Right lung (tissue), 2 donors: ENCODE measurements at regions not wholly inside any gene's neighbourhood (a gene's known extent, or its start where the extent isn't known, plus 50 kb on each side); places are given as distances from the start of the nearest gene placed in this dataset.

ENCODE experiments used
- DNase-seq, 2 donors: peaks; one replicate each; pipeline ENCODE4 v3.0.0-alpha.2; 2013

- peak; percentile 54 to 59 for DNase-seq
Observed at GRCh38 chr2:5482929-5483331, 209.3 kb upstream of the SOX11 start.

DNA sequence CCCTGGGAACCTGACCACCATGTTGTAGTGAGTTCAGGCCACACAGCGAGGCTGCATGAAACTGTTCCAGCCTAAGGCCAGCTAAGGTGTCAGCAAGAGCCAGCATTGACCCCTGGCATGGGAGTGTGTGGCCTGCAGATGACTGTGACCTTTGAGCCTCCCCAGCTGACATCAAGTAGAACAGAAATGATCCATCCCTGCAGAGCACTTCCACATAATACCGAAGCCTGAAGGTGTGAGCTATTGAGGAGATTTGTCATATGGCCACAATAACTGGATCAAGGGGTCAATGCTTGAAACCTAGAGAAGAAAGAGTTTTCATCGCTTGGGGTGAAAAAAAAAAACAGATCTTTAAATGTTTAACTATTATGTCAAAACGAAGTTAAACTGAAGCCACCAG lies 207.3 kb upstream of the SOX11 start:
- DNase-seq, result no peak

DNA sequence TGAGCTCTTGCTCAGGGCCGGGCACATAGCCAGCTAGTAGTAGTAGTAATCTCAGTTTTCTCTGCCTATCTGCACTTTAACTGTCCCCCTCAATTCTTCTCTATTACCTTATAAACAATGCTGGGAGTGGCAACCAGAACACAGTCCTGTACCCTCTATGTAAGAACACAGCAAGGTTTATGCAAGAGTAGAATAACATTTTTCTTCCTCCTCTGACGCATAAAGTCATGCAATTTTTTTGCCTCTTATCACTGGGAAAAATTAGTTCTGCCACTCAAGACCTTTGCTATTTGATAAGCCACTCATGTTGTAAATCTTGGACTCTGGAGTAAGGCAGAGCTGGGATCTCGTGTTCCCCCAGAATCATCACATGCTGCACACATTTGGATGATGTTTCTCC lies 200.7 kb upstream of the SOX11 start:
- no peak for DNase-seq

GRCh38 chr2:5493256-5493655 lies 198.9 kb upstream of the SOX11 start:
- no peak for DNase-seq

DNA sequence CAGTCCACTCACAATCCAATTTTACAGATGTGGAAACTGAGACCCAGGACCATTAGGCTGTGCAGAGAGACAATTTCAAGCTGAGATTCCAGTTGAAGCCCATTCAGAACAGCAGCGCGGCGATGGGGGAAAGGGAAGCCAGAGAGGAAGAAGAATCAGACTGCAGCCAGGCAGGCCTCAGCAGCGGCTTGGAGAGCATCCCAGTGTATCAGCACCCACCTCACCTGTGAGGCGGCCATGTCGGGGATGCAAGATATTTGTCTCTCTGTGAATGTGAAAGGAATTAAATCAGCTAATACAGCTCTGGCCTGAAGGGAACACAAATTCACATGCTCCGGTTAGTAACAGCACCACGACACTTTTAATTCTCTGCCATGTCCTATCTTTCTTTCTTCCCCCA lies 198.0 kb upstream of the SOX11 start:
- DNase-seq, result no peak

DNA sequence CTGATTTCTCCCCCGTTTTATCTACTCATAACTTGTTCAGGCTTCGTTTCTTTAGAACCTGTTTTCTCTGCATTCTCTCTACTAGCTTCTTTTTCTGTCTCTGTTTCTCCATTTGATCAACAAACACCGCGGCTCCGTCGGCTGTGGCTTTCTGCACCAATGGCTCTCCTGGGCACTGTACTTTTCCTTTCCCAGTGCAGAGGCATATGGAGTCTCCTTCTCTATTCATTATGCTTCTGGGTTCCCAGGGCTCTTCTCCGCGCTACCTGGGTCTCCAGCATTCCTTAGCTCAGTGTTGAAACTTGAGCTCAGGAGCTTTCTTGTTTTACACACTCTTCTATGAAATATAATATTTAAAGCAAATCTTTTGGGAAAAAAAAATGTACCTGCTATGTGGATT lies 196.6 kb upstream of the SOX11 start:
- DNase-seq, result no peak

- DNase-seq, result no peak
Observed at GRCh38 chr2:5497874-5498273, 194.3 kb upstream of the SOX11 start.

DNA sequence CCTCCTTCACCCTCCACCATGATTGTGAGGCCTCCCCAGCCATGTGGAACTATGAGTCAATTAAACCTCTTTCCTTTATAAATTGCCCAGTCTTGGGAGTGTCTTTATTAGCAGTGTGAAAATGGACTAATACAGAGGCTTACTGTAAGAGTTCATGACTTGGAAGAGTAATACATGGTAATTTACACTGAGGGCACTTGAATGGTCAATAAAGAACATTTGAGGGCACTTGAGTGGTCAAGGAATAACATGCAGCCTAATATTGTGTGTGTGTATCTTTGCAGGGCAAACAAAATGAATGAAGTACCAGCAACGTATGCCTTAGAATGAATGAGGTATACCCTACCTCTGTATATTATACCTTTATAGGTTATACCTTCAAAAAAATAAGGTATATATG lies 190.4 kb upstream of the SOX11 start:
- DNase-seq, result no peak

DNA sequence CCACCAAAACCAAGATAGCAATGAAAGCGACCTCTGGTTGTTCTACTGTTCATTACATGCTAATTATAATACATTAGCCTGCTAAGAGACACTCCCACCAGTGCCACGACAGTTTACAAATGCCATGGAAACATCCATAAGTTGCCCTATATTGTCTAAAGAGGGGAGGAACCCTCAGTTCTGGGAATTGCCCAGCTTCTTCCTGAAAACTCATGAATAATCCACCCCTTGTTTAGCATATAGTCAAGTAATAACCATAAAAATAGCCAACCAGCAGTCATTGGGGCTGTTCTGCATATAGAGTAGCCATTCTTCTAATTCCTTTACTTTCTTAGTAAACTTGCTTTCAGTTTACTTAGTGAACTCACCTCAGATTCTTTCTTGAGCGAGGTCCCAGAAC lies 189.8 kb upstream of the SOX11 start:
- no peak for DNase-seq

DNA sequence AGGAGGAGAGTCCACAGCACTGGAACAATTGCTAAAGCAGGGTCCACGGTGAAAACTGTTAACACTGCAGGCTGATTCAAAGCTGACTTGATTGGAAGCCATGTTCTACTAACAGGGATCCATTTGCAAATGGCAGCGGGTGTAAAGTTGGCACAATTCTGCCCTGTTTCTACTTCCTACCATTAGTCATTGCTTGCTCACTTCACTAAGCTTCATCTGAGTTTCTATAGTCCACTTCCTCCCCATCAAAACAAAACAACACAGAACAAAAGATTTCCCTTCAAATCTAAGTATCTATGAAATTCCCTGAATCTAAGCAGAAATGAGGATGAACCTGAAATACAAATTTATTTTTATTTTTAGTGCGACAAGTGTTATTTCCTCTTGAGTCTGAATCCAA lies 187.4 kb upstream of the SOX11 start:
- DNase-seq, result no peak

DNA sequence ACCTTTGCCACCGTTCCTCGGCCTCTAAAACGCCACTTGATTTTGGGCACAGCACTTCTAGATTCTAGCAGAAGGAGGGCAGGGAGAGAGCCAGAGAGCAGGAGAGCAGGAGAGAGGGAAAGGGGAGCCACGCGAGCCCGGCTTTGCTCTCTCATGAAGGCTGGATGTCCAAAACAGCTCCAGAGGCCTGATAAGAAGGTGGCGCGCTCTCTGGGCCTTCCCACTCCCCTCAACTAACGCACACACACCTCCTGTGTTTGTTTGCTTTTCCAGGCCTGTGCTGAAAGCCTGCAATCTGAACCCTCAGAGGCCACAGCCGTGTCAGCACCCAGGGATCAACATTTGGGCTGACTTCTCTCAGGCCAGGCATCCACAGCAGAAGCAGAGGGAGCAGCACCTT lies 184.8 kb upstream of the SOX11 start:
- DNase-seq, result no peak

GRCh38 chr2:5509362-5509761 lies 182.8 kb upstream of the SOX11 start:
- no peak for DNase-seq

- no peak for DNase-seq
Observed at GRCh38 chr2:5510082-5510481, 182.1 kb upstream of the SOX11 start.

GRCh38 chr2:5515693-5516092 lies 176.5 kb upstream of the SOX11 start:
- no peak for DNase-seq

DNA sequence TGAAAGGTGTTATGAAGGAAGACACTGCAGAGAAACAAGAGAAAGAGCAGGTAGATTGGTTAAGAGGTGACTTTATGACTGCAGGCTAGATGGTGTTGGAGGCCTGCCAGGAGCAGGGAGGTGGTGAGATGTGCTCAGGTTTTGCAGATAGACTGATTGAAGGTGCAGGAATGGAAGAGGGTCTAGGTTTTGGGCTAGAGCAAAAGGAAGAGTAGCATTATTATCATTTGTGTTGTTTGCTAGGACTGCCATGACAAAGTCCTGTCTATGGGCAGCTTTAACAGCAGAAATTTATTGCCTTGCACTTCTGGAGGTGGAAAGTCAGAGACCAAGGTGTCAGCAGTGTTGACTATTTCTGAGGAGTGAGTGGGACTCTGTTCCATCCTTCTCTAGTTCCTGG lies 172.9 kb upstream of the SOX11 start:
- DNase-seq, result no peak

GRCh38 chr2:5520463-5520972 lies 171.7 kb upstream of the SOX11 start:
- DNase-seq, result no peak

GRCh38 chr2:5521461-5521860 lies 170.7 kb upstream of the SOX11 start:
- DNase-seq, result no peak

GRCh38 chr2:5524551-5524950 lies 167.6 kb upstream of the SOX11 start:
- no peak for DNase-seq

GRCh38 chr2:5528706-5529105 lies 163.5 kb upstream of the SOX11 start:
- DNase-seq, result no peak

DNA sequence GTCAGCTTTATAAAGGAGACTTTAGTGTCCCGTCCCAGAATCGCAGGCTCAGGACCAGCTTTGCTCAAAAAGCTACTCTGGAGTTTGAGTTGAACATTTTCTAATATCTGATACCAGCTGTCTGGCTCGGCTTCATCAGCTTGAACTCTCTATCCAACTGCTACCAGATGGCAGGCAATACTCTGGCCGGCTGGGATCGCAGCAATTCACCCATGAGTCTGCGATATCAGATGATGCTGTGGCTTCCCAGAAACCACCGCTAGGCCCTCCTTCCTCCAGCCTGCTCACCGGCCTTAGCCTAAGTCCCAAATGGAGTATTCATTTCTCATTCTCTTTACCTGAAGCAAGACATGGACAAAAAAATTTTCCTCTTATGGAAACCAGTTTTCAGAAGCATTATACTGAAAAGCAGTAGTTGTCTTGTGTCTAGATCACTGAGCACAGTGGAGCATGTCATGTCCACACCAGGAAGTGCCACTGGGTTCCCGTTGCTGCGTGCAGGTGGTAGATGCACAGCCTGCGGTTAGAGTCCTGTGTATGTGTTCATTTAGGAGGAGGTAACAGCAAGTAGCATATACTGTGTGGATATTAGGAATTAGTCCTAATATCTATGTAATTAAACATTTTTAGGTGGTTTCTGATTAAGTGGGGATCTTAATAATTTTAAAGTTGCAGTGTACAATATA lies 162.0 kb upstream of the SOX11 start:
- no peak for DNase-seq

- DNase-seq, result no peak
Observed at GRCh38 chr2:5535301-5535700, 156.9 kb upstream of the SOX11 start.

DNA sequence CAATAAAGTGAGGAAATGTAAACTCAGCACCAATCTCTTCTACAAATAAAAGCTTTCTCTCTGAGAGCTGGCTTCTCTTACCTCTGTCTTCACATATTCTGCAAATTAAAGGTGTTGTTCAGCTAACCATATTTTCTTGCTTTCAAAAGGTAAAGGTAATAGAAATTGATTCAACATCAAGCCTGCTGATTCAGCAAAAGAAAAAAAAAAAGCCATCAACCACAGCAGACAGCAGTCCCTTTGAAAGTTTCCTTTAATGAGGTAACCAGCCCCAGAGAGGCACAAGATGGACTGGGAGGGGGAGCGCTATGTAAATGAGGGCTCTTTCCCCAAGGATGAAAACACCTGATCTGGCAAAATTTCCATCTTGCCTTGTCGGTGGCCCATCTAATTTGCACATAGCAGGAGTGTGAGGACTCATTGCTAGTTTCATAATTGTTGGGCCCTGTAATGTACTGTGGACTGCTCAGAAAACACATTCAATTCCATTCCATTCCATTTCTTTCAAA lies 154.9 kb upstream of the SOX11 start:
- DNase-seq, result no peak

DNA sequence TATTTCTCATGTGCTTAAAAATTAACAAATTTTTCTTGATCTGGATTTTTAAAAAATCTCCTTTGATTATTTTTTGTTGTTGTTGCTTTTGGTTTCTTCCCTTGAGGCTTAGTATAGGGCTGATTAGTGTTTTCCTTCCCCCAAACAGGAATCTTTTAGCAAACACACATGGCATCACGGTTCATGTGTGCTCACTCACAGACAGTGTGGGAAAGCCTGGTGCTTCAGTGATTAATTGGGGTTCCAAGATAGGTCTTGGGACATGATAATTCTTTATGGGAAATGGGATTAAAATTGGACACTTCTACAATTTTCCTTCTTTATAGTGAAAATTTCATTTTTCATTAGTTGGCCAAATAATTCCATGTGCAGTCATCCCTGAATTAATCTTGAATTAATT lies 153.9 kb upstream of the SOX11 start:
- no peak for DNase-seq

DNA sequence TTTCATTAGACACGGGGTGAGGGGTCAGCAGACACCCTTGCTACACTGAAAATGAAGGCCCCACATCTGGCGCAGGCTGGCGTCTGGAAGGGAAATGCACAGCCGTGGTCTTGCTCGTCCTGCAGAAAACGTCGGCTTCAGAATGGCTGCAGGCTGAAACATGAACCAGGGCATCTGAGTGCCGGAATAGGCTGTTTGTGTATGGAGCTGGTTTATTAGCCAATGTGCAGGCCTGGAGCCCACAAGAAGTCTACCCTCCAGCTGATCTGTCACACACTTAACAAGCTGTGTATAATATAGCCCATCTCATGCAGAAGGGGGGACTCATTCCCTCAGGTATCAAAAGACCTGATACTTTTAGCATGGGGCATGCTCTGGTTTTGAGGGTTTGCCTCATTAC lies 153.4 kb upstream of the SOX11 start:
- no peak for DNase-seq
